Vagina (tissue), 2 donors: ENCODE measurements at regions not wholly inside any gene's neighbourhood (a gene's known extent, or its start where the extent isn't known, plus 50 kb on each side); places are given as distances from the start of the nearest gene placed in this dataset.

Experiments used
- DNase-seq, 2 donors: peaks; one replicate each; pipeline ENCODE4 v3.0.0-alpha.2; 2017; ENCODE audit errors: extremely low spot score in 2 of 2
- H3K27ac ChIP-seq: fragments of 200-600 bp; sonication (generic); one replicate; pipeline ENCODE4 v1.5.1; 2019
- H3K27me3 ChIP-seq: fragments of 200-600 bp; sonication (generic); one replicate; pipeline ENCODE4 v1.5.1; 2019
- H3K36me3 ChIP-seq, 2 donors: fragments of 200-600 bp; sonication (generic); one replicate each; pipeline ENCODE4 v1.5.1; 2017 to 2019
- H3K4me1 ChIP-seq: fragments of 200-600 bp; sonication (generic); one replicate; pipeline ENCODE4 v1.5.1; 2019
- H3K4me3 ChIP-seq, 2 donors: fragments of 200-600 bp; sonication (generic); 1 replicate in 1 of 2; 2 replicates in 1 of 2; pipeline ENCODE4 v1.5.1; 2016 to 2019
- H3K9me3 ChIP-seq: fragments of 200-600 bp; sonication (generic); one replicate; pipeline ENCODE4 v1.5.1; 2019
- CTCF ChIP-seq, 3 experiments: fragments of 450-650 bp in 2 of 3; fragments of 200-600 bp in 1 of 3; sonication (generic) in 1 of 3; IDR thresholded peaks; one replicate each; pipeline ENCODE4 v1.5.1; 2017 to 2019; ENCODE audit warnings: antibody characterized with exemption in 3 of 3, mild to moderate bottlenecking in 2 of 3, moderate library complexity in 2 of 3
- POLR2A ChIP-seq, 2 donors: fragments of 450-650 bp; IDR thresholded peaks; one replicate each; pipeline ENCODE4 v1.6.1; 2017; ENCODE audit warnings: antibody characterized with exemption in 2 of 2, mild to moderate bottlenecking in 2 of 2, moderate library complexity in 2 of 2
- POLR2AphosphoS5 ChIP-seq, 2 donors: sonication (generic); formaldehyde crosslinking; IDR thresholded peaks; one replicate each; pipeline ENCODE4 v1.9.0; 2017; ENCODE audit warnings: antibody characterized with exemption in 2 of 2, mild to moderate bottlenecking in 2 of 2, low read depth in 1 of 2; ENCODE audit not compliant: insufficient read depth in 1 of 2
- intact Hi-C: fragments of 100-400 bp; cut with DNase I; formaldehyde crosslinking; loops from one replicate; pipeline ENCODE4 v1.15.1; 2023

GRCh38 chr5:86137297-86137696 lies 480.4 kb upstream of the COX7C start:
- Histone ChIP-seq H3K4me3 (no peak overlapping the region), H3K27ac (no peak overlapping the region), H3K36me3 (no peaks in the 10 kb centered on the region), H3K27me3 (no peaks in the 10 kb centered on the region), H3K4me1 (no peaks in the 10 kb centered on the region), H3K9me3 (no peaks in the 10 kb centered on the region)
- intact Hi-C loops: no loop called here
- no peak for DNase-seq
- no peak for TF ChIP-seq CTCF (IDR thresholded peaks at IDR 0.05)
- TF ChIP-seq POLR2AphosphoS5 (IDR thresholded peaks at IDR 0.05; ENCODE audit: insufficient read depth in 1 of 2, low read depth in 1 of 2): no peak
- TF ChIP-seq POLR2A (IDR thresholded peaks at IDR 0.05): no peak

- H3K4me1 ChIP-seq: no peaks in the 10 kb centered on the region
- no peak overlapping the region for H3K27ac ChIP-seq
- H3K27me3 ChIP-seq: no peaks in the 10 kb centered on the region
- H3K36me3 ChIP-seq: no peaks in the 10 kb centered on the region
- H3K4me3 ChIP-seq: no peak overlapping the region
- H3K9me3 ChIP-seq: no peaks in the 10 kb centered on the region
- intact Hi-C loops: no loop called here
- TF ChIP-seq POLR2AphosphoS5 (IDR thresholded peaks at IDR 0.05; ENCODE audit: insufficient read depth in 1 of 2, low read depth in 1 of 2) (no peak), CTCF (IDR thresholded peaks at IDR 0.05) (no peak), POLR2A (IDR thresholded peaks at IDR 0.05) (no peak)
- no peak for DNase-seq
These were observed 473.9 kb upstream of the COX7C start for GRCh38 chr5:86143837-86144236.

- Histone ChIP-seq H3K27me3 (no peaks in the 10 kb centered on the region), H3K27ac (no peak overlapping the region), H3K4me3 (no peak overlapping the region), H3K36me3 (no peaks in the 10 kb centered on the region), H3K4me1 (no peaks in the 10 kb centered on the region), H3K9me3 (no peaks in the 10 kb centered on the region)
- intact Hi-C loops: no loop called here
- no peak for DNase-seq
- TF ChIP-seq POLR2A (IDR thresholded peaks at IDR 0.05) (no peak), CTCF (IDR thresholded peaks at IDR 0.05) (no peak), POLR2AphosphoS5 (IDR thresholded peaks at IDR 0.05; ENCODE audit: insufficient read depth in 1 of 2, low read depth in 1 of 2) (no peak)
These were observed 464.7 kb upstream of the COX7C start for GRCh38 chr5:86152988-86153560.

- no peaks in the 10 kb centered on the region for H3K4me1 ChIP-seq
- H3K27me3 ChIP-seq: no peaks in the 10 kb centered on the region
- no peak for DNase-seq
- no peak overlapping the region for H3K4me3 ChIP-seq
- TF ChIP-seq POLR2A (IDR thresholded peaks at IDR 0.05): no peak
- TF ChIP-seq CTCF (IDR thresholded peaks at IDR 0.05): no peak
- TF ChIP-seq POLR2AphosphoS5 (IDR thresholded peaks at IDR 0.05; ENCODE audit: insufficient read depth in 1 of 2, low read depth in 1 of 2): no peak
- H3K27ac ChIP-seq: no peak overlapping the region
- no peaks in the 10 kb centered on the region for H3K36me3 ChIP-seq
- intact Hi-C loops: no loop called here
- no peaks in the 10 kb centered on the region for H3K9me3 ChIP-seq
These were observed 461.9 kb upstream of the COX7C start for GRCh38 chr5:86155796-86156195.

GRCh38 chr5:86170194-86170593 lies 447.5 kb upstream of the COX7C start:
- TF ChIP-seq POLR2AphosphoS5 (IDR thresholded peaks at IDR 0.05; ENCODE audit: insufficient read depth in 1 of 2, low read depth in 1 of 2) (no peak), CTCF (IDR thresholded peaks at IDR 0.05) (no peak)
- Histone ChIP-seq H3K27ac (no peak overlapping the region), H3K4me3 (no peak overlapping the region), H3K36me3 (no peaks in the 10 kb centered on the region), H3K9me3 (no peaks in the 10 kb centered on the region), H3K4me1 (no peaks in the 10 kb centered on the region), H3K27me3 (no peaks in the 10 kb centered on the region)
- intact Hi-C loops: no loop called here
- no peak for DNase-seq
